Neural progenitor cell (in vitro differentiated cells): ENCODE measurements at regions not wholly inside any gene's neighbourhood (a gene's known extent, or its start where the extent isn't known, plus 50 kb on each side); places are given as distances from the start of the nearest gene placed in this dataset.

ENCODE experiments used
- DNase-seq: peaks from one replicate; pipeline ENCODE4 v3.0.0-alpha.2; 2016; ENCODE audit warnings: low spot score
- H2AFZ ChIP-seq: fragments of 200-600 bp; sonication (generic); replicated peaks from 2 replicates; pipeline ENCODE4 v1.6.1; 2016; ENCODE audit warnings: antibody characterized with exemption
- H3F3A ChIP-seq: fragments of 200-600 bp; sonication (generic); 2 replicates; pipeline ENCODE4 v1.6.1; 2016; ENCODE audit warnings: antibody characterized with exemption, low read depth
- H3K27ac ChIP-seq: fragments of 200-600 bp; sonication (generic); 2 replicates; pipeline ENCODE4 v1.5.1; 2016; ENCODE audit warnings: mild to moderate bottlenecking
- H3K27me3 ChIP-seq: fragments of 200-600 bp; sonication (generic); 2 replicates; pipeline ENCODE4 v1.6.1; 2016; ENCODE audit warnings: mild to moderate bottlenecking, moderate library complexity
- H3K36me3 ChIP-seq: fragments of 200-600 bp; sonication (generic); 2 replicates; pipeline ENCODE4 v1.5.1; 2016
- H3K4me1 ChIP-seq: fragments of 200-600 bp; sonication (generic); 2 replicates; pipeline ENCODE4 v1.6.1; 2016; ENCODE audit warnings: mixed run types
- H3K4me2 ChIP-seq: fragments of 200-600 bp; sonication (generic); 2 replicates; pipeline ENCODE4 v1.6.1; 2016
- H3K4me3 ChIP-seq: fragments of 200-600 bp; sonication (generic); 2 replicates; pipeline ENCODE4 v1.5.1; 2016
- H3K79me2 ChIP-seq: fragments of 200-600 bp; sonication (generic); 2 replicates; pipeline ENCODE4 v1.6.1; 2016; ENCODE audit warnings: low read depth
- H3K9ac ChIP-seq: fragments of 200-600 bp; sonication (generic); 2 replicates; pipeline ENCODE4 v1.6.1; 2016
- H3K9me3 ChIP-seq: fragments of 200-600 bp; sonication (generic); 2 replicates; pipeline ENCODE4 v1.5.1; 2016; ENCODE audit warnings: low read depth
- H4K20me1 ChIP-seq: fragments of 200-600 bp; sonication (generic); 2 replicates; pipeline ENCODE4 v1.6.1; 2016; ENCODE audit warnings: low read depth
- H3K27ac Mint-ChIP-seq: 3 replicates; pipeline ENCODE4 v1.8.0; 2021; ENCODE audit warnings: mixed read lengths
- H3K27me3 Mint-ChIP-seq: 2 replicates; pipeline ENCODE4 v1.8.0; 2022; ENCODE audit warnings: low read depth, mild to moderate bottlenecking, inconsistent platforms, moderate library complexity, mixed read lengths; ENCODE audit not compliant: insufficient read depth
- H3K36me3 Mint-ChIP-seq: 3 replicates; pipeline ENCODE4 v1.8.0; 2021; ENCODE audit warnings: mixed read lengths
- H3K4me1 Mint-ChIP-seq: 3 replicates; pipeline ENCODE4 v1.8.0; 2021; ENCODE audit warnings: mixed read lengths
- H3K4me3 Mint-ChIP-seq: 3 replicates; pipeline ENCODE4 v1.8.0; 2021; ENCODE audit warnings: mild to moderate bottlenecking, moderate library complexity, mixed read lengths
- H3K9me3 Mint-ChIP-seq: 3 replicates; pipeline ENCODE4 v1.8.0; 2020; ENCODE audit warnings: mixed read lengths
- EZH2 ChIP-seq: fragments of 200-600 bp; sonication (generic); IDR thresholded peaks from 2 replicates; pipeline ENCODE4 v1.6.1; 2017; ENCODE audit warnings: antibody characterized with exemption, mild to moderate bottlenecking, moderate library complexity
- EZH2phosphoT487 ChIP-seq: fragments of 200-600 bp; sonication (generic); IDR thresholded peaks from 2 replicates; pipeline ENCODE4 v1.6.1; 2017; ENCODE audit warnings: antibody characterized with exemption
- TF ChIP-seq, protein P1 (sequence below): fragments of 200-600 bp; sonication (generic); IDR thresholded peaks from 2 replicates; pipeline ENCODE4 v1.5.1; 2017; ENCODE audit warnings: antibody characterized with exemption, mild to moderate bottlenecking

GRCh38 chr7:1296356-1296981 lies 63.8 kb downstream of the UNCX start:
- Histone ChIP-seq H3K27me3 (peaks cover 29% of the 10 kb centered on the region), H2AFZ (no peak overlapping the region), H3K27ac (no peak overlapping the region), H3K79me2 (no peaks in the 10 kb centered on the region), H3K9ac (no peak overlapping the region), H3K4me1 (peaks cover 15% of the 10 kb centered on the region), H3K36me3 (no peaks in the 10 kb centered on the region), H3K4me2 (no peak overlapping the region), H3K4me3 (no peak overlapping the region), H4K20me1 (no peaks in the 10 kb centered on the region), H3F3A (no peaks in the 10 kb centered on the region), H3K9me3 (no peaks in the 10 kb centered on the region)
- Mint-ChIP-seq H3K27me3 (peaks cover 7% of the 10 kb centered on the region), H3K27ac (no peak overlapping the region), H3K4me1 (peaks cover 19% of the 10 kb centered on the region), H3K4me3 (no peak overlapping the region), H3K9me3 (no peaks in the 10 kb centered on the region), H3K36me3 (no peaks in the 10 kb centered on the region)
- no peak for TF ChIP-seq EZH2phosphoT487
- TF ChIP-seq, protein P1, sequence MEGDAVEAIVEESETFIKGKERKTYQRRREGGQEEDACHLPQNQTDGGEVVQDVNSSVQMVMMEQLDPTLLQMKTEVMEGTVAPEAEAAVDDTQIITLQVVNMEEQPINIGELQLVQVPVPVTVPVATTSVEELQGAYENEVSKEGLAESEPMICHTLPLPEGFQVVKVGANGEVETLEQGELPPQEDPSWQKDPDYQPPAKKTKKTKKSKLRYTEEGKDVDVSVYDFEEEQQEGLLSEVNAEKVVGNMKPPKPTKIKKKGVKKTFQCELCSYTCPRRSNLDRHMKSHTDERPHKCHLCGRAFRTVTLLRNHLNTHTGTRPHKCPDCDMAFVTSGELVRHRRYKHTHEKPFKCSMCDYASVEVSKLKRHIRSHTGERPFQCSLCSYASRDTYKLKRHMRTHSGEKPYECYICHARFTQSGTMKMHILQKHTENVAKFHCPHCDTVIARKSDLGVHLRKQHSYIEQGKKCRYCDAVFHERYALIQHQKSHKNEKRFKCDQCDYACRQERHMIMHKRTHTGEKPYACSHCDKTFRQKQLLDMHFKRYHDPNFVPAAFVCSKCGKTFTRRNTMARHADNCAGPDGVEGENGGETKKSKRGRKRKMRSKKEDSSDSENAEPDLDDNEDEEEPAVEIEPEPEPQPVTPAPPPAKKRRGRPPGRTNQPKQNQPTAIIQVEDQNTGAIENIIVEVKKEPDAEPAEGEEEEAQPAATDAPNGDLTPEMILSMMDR: no peak
- no peak for TF ChIP-seq EZH2
- DNase-seq: no peak

DNA sequence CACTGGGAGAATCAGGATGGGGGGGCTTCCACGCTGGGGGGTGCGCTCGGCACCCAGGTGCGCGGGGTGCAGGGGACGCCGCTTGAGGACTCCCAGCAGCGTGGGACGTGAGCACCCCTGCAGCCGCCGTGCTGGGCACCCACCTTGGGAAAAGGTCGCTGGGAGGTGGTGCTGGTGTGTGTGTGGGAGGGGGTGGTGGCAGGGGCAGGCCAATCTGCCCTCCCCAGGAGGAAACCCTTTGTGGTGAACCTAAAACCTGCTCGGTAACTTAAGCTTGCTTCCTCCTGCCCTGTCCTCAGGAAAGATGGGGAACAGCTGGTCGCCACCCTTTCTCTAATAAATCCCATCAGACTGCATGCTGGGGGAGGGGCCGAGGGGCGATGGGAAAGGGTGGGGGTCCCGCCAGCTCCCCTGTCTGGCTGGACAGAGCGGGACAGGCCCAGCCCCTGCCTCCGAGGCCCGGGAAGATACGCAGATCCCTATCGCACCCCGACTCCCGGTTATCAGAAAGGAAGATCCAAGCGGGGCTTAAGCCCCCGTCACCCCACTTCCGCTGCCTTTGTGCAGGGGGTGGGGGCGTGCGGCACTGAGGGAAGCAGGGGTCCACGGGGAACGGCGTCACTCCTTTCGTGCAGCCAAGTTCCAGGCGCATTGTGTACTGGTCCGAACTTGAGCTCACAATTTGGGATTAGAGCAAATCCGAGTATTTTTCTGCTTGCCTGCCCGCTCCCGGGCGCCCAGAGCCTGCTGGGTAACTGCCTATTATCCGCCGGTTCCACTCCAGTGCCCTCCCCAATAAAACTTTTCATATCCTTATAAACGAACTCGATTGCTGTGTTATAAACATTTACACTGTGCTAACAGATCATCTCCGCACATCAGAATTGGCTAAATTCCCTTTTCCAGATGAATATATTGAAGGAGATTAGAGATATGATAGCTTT lies 64.6 kb downstream of the UNCX start:
- TF ChIP-seq, protein P1: no peak
- TF ChIP-seq EZH2 (no peak), EZH2phosphoT487 (no peak)
- H3K9ac ChIP-seq: no peak overlapping the region
- Mint-ChIP-seq H3K27me3 (peaks cover 6% of the 10 kb centered on the region), H3K36me3 (no peaks in the 10 kb centered on the region), H3K27ac (peak overlapping the region; percentile 40), H3K9me3 (no peaks in the 10 kb centered on the region), H3K4me3 (peak overlapping the region; percentile 65), H3K4me1 (peaks cover 19% of the 10 kb centered on the region)
- no peak overlapping the region for H3K27ac ChIP-seq
- no peaks in the 10 kb centered on the region for H4K20me1 ChIP-seq
- H2AFZ ChIP-seq: no peak overlapping the region
- H3F3A ChIP-seq: no peaks in the 10 kb centered on the region
- peaks cover 18% of the 10 kb centered on the region for H3K4me1 ChIP-seq
- no peaks in the 10 kb centered on the region for H3K79me2 ChIP-seq
- H3K4me3 ChIP-seq: no peak overlapping the region
- no peaks in the 10 kb centered on the region for H3K9me3 ChIP-seq
- H3K27me3 ChIP-seq: peaks cover 21% of the 10 kb centered on the region
- DNase-seq: no peak
- H3K4me2 ChIP-seq: no peak overlapping the region
- no peaks in the 10 kb centered on the region for H3K36me3 ChIP-seq

DNA sequence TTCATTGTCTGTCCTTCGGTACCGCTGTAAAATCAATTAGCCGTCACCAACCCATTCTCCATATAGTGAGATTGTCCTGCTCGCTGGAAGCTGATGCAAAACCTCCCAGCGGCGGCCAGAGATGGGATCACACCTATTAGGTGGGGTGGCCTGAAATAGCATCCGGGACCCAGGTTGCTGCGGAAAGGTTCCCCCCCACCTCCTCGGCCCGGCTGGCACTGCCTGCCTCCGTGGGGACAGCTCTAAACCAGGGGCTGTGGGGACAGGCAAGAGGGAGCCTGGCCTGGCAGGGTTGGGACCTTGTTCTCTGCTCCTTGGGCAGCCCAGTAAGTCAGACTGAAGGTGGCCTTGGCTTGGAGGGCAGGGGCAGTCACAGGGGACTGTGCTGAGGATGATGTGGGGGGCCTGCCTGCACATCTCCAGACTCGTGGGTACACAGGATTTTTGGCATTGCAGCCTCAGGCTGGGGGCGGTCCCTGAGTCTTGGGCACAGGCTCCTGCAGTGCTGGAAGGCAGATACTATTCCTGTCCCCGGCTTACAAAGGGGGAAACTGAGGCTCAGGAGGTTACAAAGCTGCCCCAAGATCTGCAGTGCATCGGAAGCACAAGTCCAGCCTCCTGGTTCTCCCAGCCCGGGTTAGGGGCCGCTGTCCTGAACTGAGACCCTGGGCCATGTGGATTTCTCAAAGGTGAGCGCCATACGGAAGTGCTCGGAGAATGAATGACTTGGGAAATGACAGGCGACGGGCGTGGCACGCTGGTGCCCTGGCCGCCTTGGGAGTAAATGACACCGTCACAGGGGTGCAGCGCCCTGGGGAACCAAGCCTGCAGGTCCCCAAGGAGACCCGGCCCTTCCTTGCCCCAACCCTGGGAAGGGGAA lies 65.6 kb downstream of the UNCX start:
- H3K9me3 Mint-ChIP-seq: no peaks in the 10 kb centered on the region
- H3K36me3 Mint-ChIP-seq: no peaks in the 10 kb centered on the region
- H3K27me3 Mint-ChIP-seq: peaks cover 7% of the 10 kb centered on the region

More for the DNA sequence above, 65.6 kb downstream of the UNCX start:
- H3K4me1 Mint-ChIP-seq: peaks cover 19% of the 10 kb centered on the region
- no peaks in the 10 kb centered on the region for H3F3A ChIP-seq
- no peak for TF ChIP-seq EZH2phosphoT487
- TF ChIP-seq, protein P1: no peak
- no peak for TF ChIP-seq EZH2
- no peak overlapping the region for H3K4me2 ChIP-seq
- H3K27me3 ChIP-seq: peaks cover 11% of the 10 kb centered on the region
- H3K9me3 ChIP-seq: no peaks in the 10 kb centered on the region
- DNase-seq: no peak
- H3K4me3 Mint-ChIP-seq: peak overlapping the region; percentile 65
- no peak overlapping the region for H3K27ac ChIP-seq
- no peak overlapping the region for H3K4me3 ChIP-seq
- H3K9ac ChIP-seq: no peak overlapping the region
- H4K20me1 ChIP-seq: no peaks in the 10 kb centered on the region
- no peaks in the 10 kb centered on the region for H3K79me2 ChIP-seq
- H3K27ac Mint-ChIP-seq: no peak overlapping the region
- peaks cover 18% of the 10 kb centered on the region for H3K4me1 ChIP-seq
- no peaks in the 10 kb centered on the region for H3K36me3 ChIP-seq
- no peak overlapping the region for H2AFZ ChIP-seq
